Upper lobe of left lung (tissue), 6 donors: ENCODE measurements at regions not wholly inside any gene's neighbourhood (a gene's known extent, or its start where the extent isn't known, plus 50 kb on each side); places are given as distances from the start of the nearest gene placed in this dataset.

ENCODE experiments used
- ATAC-seq, 2 donors: fragments of 200-7000 bp; cut with Tn5 transposase; one replicate each; pipeline ENCODE4 v1.9.1; 2022; ENCODE audit warnings: mild to moderate bottlenecking in 2 of 2, moderate library complexity in 2 of 2; ENCODE audit not compliant: low FRiP score in 2 of 2
- DNase-seq, 2 donors: peaks; one replicate each; pipeline ENCODE4 v3.0.0-alpha.2; 2019 to 2020
- H3K27ac ChIP-seq, 4 donors: fragments of 200-600 bp; sonication (generic); one replicate each; pipeline ENCODE4 v1.5.1; 2016 to 2019
- H3K27me3 ChIP-seq, 4 donors: fragments of 200-600 bp; sonication (generic); one replicate each; pipeline ENCODE4 v1.5.1; 2017 to 2019
- H3K36me3 ChIP-seq, 4 donors: fragments of 200-600 bp; sonication (generic); one replicate each; pipeline ENCODE4 v1.5.1; 2016 to 2019
- H3K4me1 ChIP-seq, 4 donors: fragments of 200-600 bp; sonication (generic); one replicate each; pipeline ENCODE4 v1.5.1; 2018 to 2019
- H3K4me3 ChIP-seq, 4 donors: fragments of 200-600 bp; sonication (generic); one replicate each; pipeline ENCODE4 v1.5.1; 2017 to 2019; ENCODE audit warnings: mild to moderate bottlenecking in 2 of 4, moderate library complexity in 1 of 4
- H3K9me3 ChIP-seq, 4 donors: fragments of 200-600 bp; sonication (generic); one replicate each; pipeline ENCODE4 v1.5.1; 2018 to 2019
- EP300 ChIP-seq, 4 donors: sonication (generic); formaldehyde crosslinking; IDR thresholded peaks; one replicate each; pipeline ENCODE4 v1.5.1; 2017; ENCODE audit warnings: antibody characterized with exemption in 4 of 4, control low read depth in 2 of 4
- POLR2A ChIP-seq, 4 donors: fragments of 450-650 bp; IDR thresholded peaks; one replicate each; pipeline ENCODE4 v1.5.1; 2016 to 2017; ENCODE audit warnings: antibody characterized with exemption in 4 of 4, mild to moderate bottlenecking in 2 of 4
- POLR2AphosphoS5 ChIP-seq, 2 donors: sonication (generic); formaldehyde crosslinking; IDR thresholded peaks; one replicate each; pipeline ENCODE4 v1.5.1; 2017; ENCODE audit warnings: antibody characterized with exemption in 2 of 2
- WGBS, 2 donors: methylation state at CpG; one replicate each; pipeline ENCODE4 v1.1.5; 2017 to 2018; 5-methylcytosine and 5-hydroxymethylcytosine counted together
- TF ChIP-seq, protein P1 (sequence below), 6 experiments: fragments of 450-650 bp in 4 of 6; fragments of 200-600 bp in 2 of 6; sonication (generic) in 2 of 6; IDR thresholded peaks; one replicate each; pipeline ENCODE4 v1.5.1; 2016 to 2019; ENCODE audit warnings: antibody characterized with exemption in 6 of 6
- donor health status: DM: no; HTN: no; CAD: no; lungs with moderate emphysema.
- donor health status: DM: no; HTN: yes; CAD: no; lungs with severe emphysema.

DNA sequence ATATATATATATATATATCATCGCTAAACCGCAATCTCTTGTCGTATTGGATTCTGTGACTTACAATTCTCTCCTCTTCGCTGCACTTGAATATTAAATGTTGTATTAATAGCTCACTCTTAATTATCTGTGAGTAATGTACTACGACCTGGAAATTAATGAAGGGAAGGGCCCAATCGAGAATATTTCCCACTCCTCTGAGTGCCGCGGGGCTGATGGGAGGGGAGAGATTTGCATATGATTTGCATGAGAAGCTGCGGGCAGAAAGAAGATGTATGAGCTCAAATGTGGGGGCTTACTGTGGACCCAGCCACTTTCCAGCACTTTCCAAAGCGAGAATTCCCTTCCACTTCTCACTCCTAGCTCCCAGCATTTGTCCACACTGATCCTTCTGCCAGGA lies 141.2 kb downstream of the MN1 start:
- Histone ChIP-seq H3K27me3 (no peaks in the 10 kb centered on the region), H3K4me3 (no peak overlapping the region), H3K9me3 (peaks cover 0 to 11% (median 2%) of the 10 kb centered on the region in 4 donors), H3K4me1 (peaks cover 0 to 7% (median 3%) of the 10 kb centered on the region in 4 donors), H3K27ac (no peak overlapping the region), H3K36me3 (no peaks in the 10 kb centered on the region)
- no peak for ATAC-seq
- no peak for DNase-seq
- WGBS, 2 donors, result 89 to 92% methylated on average over 10 of the region's 10 CpGs
- TF ChIP-seq EP300 (IDR thresholded peaks at IDR 0.05), result no peak
- no peak for TF ChIP-seq POLR2A (IDR thresholded peaks at IDR 0.05)
- no peak for TF ChIP-seq POLR2AphosphoS5 (IDR thresholded peaks at IDR 0.05)
- TF ChIP-seq, protein P1, sequence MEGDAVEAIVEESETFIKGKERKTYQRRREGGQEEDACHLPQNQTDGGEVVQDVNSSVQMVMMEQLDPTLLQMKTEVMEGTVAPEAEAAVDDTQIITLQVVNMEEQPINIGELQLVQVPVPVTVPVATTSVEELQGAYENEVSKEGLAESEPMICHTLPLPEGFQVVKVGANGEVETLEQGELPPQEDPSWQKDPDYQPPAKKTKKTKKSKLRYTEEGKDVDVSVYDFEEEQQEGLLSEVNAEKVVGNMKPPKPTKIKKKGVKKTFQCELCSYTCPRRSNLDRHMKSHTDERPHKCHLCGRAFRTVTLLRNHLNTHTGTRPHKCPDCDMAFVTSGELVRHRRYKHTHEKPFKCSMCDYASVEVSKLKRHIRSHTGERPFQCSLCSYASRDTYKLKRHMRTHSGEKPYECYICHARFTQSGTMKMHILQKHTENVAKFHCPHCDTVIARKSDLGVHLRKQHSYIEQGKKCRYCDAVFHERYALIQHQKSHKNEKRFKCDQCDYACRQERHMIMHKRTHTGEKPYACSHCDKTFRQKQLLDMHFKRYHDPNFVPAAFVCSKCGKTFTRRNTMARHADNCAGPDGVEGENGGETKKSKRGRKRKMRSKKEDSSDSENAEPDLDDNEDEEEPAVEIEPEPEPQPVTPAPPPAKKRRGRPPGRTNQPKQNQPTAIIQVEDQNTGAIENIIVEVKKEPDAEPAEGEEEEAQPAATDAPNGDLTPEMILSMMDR (IDR thresholded peaks at IDR 0.05), result no peak

DNA sequence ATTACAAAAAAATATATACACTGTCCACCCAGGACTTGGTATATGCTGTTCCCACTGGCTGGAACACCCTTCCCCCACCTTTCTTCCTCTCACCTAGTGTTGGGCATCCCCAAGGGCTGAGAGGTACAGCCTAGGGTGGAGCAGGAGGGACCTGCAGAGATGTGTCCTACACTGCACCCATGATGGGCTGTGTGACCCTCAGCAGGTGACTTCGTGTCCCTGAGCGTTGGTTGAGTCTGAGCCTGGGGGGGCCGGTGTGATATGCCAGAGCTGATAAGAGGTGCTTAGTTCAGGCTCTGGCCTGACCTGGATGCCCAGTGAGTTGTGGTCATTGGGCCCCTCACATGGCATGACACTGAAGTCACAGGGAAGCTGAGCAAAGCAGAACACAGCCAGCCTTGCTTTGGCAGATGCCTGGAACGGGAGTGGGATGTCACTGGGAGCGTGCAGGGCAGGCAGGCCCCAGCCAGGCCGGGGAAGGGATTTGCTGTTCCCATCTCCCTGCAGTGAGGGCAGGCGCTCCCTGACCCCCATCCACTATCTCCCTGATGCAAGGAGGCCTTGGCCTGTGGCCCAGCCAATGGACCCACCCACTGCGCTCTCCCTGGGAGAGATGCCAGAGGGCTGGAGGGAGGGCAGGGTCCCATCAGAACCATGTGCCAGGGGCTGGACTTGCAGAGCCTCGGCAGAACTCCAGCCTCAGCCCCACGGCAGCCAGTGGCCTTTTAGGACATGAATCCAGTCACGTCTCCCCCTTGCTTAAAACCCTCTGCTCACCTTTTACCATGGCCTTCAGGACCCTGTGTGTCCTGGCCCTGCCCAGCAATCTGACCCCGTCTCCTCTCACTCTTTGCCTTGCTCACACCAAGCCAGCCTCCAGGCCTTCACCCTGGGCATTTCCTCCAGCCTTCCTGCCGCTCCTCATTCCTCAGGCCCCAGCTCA lies 138.9 kb downstream of the MN1 start:
- TF ChIP-seq POLR2A (IDR thresholded peaks at IDR 0.05) (no peak), EP300 (IDR thresholded peaks at IDR 0.05) (no peak), POLR2AphosphoS5 (IDR thresholded peaks at IDR 0.05) (no peak)
- TF ChIP-seq, protein P1 (IDR thresholded peaks at IDR 0.05), result no peak
- Histone ChIP-seq H3K4me3 (no peak overlapping the region), H3K27me3 (no peaks in the 10 kb centered on the region), H3K4me1 (peaks cover 0 to 7% (median 3%) of the 10 kb centered on the region in 4 donors), H3K27ac (no peak overlapping the region), H3K9me3 (peaks cover 0 to 5% (median 4%) of the 10 kb centered on the region in 4 donors), H3K36me3 (no peaks in the 10 kb centered on the region)
- DNase-seq (peak in 1 of 2 donors; percentile 58), ATAC-seq (peak; percentile 58 to 61)
- 48 to 54% methylated on average over 10 to 13 of the region's 13 CpGs for WGBS, 2 donors

DNA sequence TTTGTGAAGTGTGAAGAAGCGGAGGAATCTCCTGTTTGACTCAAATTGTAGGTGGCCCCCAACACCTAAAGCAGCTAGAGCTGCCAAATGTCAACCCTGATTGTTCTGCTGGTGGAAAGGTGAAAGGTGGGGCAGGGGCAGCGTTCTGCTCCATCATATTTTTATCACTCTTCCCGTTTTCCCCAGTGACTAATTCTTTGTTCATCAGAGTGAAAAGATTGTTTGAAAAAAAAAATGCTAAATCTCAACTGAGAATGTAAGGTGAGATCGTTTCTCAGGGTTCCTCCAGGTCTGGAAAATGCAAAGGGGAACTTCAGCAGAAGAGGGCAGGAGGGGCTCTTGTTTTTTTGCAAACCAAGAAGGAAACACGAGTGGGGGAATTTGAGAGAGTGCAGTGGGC lies 137.7 kb downstream of the MN1 start:
- no peak overlapping the region for H3K4me3 ChIP-seq
- no peaks in the 10 kb centered on the region for H3K36me3 ChIP-seq
- peaks cover 0 to 7% (median 4%) of the 10 kb centered on the region in 4 donors for H3K4me1 ChIP-seq
- H3K27me3 ChIP-seq, result no peaks in the 10 kb centered on the region
- TF ChIP-seq POLR2AphosphoS5 (IDR thresholded peaks at IDR 0.05) (no peak), EP300 (IDR thresholded peaks at IDR 0.05) (no peak), POLR2A (IDR thresholded peaks at IDR 0.05) (no peak)
- TF ChIP-seq, protein P1 (IDR thresholded peaks at IDR 0.05), result no peak
- ATAC-seq (no peak), DNase-seq (no peak)
- no peak overlapping the region for H3K27ac ChIP-seq
- WGBS, 2 donors, result 64 to 65% methylated on average over 4 to 5 of the region's 5 CpGs
- peaks cover 0 to 5% (median 4%) of the 10 kb centered on the region in 4 donors for H3K9me3 ChIP-seq

- Histone ChIP-seq H3K9me3 (peaks cover 0 to 5% (median 4%) of the 10 kb centered on the region in 4 donors), H3K27me3 (peaks cover 0 to 4% (median 0%) of the 10 kb centered on the region in 4 donors), H3K4me1 (peaks cover 22 to 25% (median 23%) of the 10 kb centered on the region in 4 donors), H3K36me3 (no peaks in the 10 kb centered on the region), H3K27ac (no peak overlapping the region), H3K4me3 (no peak overlapping the region)
- no peak for DNase-seq
- TF ChIP-seq EP300 (IDR thresholded peaks at IDR 0.05), result no peak
- TF ChIP-seq POLR2AphosphoS5 (IDR thresholded peaks at IDR 0.05), result no peak
- TF ChIP-seq, protein P1 (IDR thresholded peaks at IDR 0.05), result no peak
- TF ChIP-seq POLR2A (IDR thresholded peaks at IDR 0.05), result no peak
- no peak for ATAC-seq
- 83 to 93% methylated on average over 4 of the region's 4 CpGs for WGBS, 2 donors
Observed at GRCh38 chr22:27666272-27666997, 135.1 kb downstream of the MN1 start.
